ENCODE measurements at regions not wholly inside any gene's neighbourhood (a gene's known extent, or its start where the extent isn't known, plus 50 kb on each side); places are given as distances from the start of the nearest gene placed in this dataset.

DNA sequence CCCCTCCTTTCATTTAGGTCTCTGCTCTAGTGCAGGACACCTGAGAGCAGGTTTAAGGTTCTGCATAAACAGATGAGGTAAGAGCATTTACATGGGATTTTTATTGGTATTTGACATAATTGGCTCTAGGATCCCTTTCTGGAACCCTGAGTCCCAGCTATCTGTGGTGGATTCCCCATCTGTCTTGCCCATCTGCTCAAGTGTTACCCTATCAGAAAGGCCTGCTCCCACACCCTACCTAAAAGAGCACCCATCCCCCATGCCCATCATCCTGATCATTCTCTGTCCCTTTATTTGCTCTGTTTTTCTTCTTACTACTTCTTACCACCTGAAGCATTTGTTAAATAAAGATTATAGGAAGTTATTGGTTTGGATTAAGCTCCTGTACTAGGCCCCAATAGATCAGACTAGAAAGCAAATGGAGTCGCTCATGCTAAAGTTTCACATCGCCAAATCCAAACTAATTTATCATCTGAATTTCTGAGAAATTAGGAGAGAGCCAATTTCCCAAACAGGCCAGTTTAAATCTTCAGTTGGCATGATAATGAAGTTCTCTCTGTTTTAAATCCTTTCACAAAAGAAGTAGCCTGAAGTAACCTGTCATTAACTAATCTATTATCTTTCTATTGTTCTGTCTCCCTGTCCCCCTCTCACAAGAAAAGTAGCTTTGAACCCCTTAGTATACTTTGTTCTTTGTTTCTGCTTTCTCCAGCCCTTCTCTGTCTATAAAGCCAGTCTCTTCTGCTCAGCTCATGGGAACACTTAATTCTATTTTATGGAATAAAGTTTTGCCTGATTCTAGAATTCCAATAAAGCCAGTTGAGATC is 178.6 kb downstream of the ZNF674 start:
- TF ChIP-seq, protein P1, sequence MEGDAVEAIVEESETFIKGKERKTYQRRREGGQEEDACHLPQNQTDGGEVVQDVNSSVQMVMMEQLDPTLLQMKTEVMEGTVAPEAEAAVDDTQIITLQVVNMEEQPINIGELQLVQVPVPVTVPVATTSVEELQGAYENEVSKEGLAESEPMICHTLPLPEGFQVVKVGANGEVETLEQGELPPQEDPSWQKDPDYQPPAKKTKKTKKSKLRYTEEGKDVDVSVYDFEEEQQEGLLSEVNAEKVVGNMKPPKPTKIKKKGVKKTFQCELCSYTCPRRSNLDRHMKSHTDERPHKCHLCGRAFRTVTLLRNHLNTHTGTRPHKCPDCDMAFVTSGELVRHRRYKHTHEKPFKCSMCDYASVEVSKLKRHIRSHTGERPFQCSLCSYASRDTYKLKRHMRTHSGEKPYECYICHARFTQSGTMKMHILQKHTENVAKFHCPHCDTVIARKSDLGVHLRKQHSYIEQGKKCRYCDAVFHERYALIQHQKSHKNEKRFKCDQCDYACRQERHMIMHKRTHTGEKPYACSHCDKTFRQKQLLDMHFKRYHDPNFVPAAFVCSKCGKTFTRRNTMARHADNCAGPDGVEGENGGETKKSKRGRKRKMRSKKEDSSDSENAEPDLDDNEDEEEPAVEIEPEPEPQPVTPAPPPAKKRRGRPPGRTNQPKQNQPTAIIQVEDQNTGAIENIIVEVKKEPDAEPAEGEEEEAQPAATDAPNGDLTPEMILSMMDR (IDR thresholded peaks at IDR 0.05): no peak
- TF ChIP-seq EP300 (IDR thresholded peaks at IDR 0.05) (no peak), POLR2AphosphoS5 (IDR thresholded peaks at IDR 0.05) (no peak)
